Daoy (cell line): ENCODE measurements at regions not wholly inside any gene's neighbourhood (a gene's known extent, or its start where the extent isn't known, plus 50 kb on each side); places are given as distances from the start of the nearest gene placed in this dataset.
"Not testable (repeated sequence)": the region's sequence is repeated elsewhere in the genome, so short reads cannot be mapped to it uniquely, and the experiment has no call there.

Experiments used
- DNase-seq: peaks from one replicate; pipeline ENCODE4 v3.0.0-alpha.2; 2015; ENCODE audit warnings: low read depth

GRCh38 chr2:4915357-4915756 lies 776.8 kb upstream of the SOX11 start:
- no peak for DNase-seq

- DNase-seq: no peak
Observed at GRCh38 chr2:4916094-4916493, 776.1 kb upstream of the SOX11 start.

GRCh38 chr2:4930704-4931103 lies 761.5 kb upstream of the SOX11 start:
- no peak for DNase-seq

- no peak for DNase-seq
Observed at GRCh38 chr2:4931721-4932365, 760.3 kb upstream of the SOX11 start.

GRCh38 chr2:4935291-4935690 lies 756.9 kb upstream of the SOX11 start:
- not testable (repeated sequence) for DNase-seq

- no peak for DNase-seq
Observed at GRCh38 chr2:4937550-4937949, 754.6 kb upstream of the SOX11 start.

GRCh38 chr2:4938206-4938605 lies 754.0 kb upstream of the SOX11 start:
- no peak for DNase-seq

- DNase-seq: no peak
Observed at GRCh38 chr2:4942441-4942840, 749.7 kb upstream of the SOX11 start.

GRCh38 chr2:4947911-4948310 lies 744.3 kb upstream of the SOX11 start:
- DNase-seq: no peak

- no peak for DNase-seq
Observed at GRCh38 chr2:4951368-4951767, 740.8 kb upstream of the SOX11 start.

- DNase-seq: no peak
Observed at GRCh38 chr2:4959219-4959618, 733.0 kb upstream of the SOX11 start.

GRCh38 chr2:4962419-4962818 lies 729.8 kb upstream of the SOX11 start:
- DNase-seq: no peak

GRCh38 chr2:4963106-4963505 lies 729.1 kb upstream of the SOX11 start:
- no peak for DNase-seq

GRCh38 chr2:4964001-4964540 lies 728.1 kb upstream of the SOX11 start:
- no peak for DNase-seq

GRCh38 chr2:4964579-4964978 lies 727.6 kb upstream of the SOX11 start:
- no peak for DNase-seq

- no peak for DNase-seq
Observed at GRCh38 chr2:4965556-4966320, 726.4 kb upstream of the SOX11 start.

GRCh38 chr2:4967206-4967605 lies 725.0 kb upstream of the SOX11 start:
- no peak for DNase-seq

GRCh38 chr2:4972472-4972871 lies 719.7 kb upstream of the SOX11 start:
- DNase-seq: no peak

- DNase-seq: no peak
Observed at GRCh38 chr2:4973354-4973753, 718.8 kb upstream of the SOX11 start.

- DNase-seq: no peak
Observed at GRCh38 chr2:4973973-4974372, 718.2 kb upstream of the SOX11 start.

- DNase-seq: no peak
Observed at GRCh38 chr2:4976407-4976806, 715.8 kb upstream of the SOX11 start.

GRCh38 chr2:4979111-4979510 lies 713.1 kb upstream of the SOX11 start:
- DNase-seq: no peak

GRCh38 chr2:4980995-4981394 lies 711.2 kb upstream of the SOX11 start:
- DNase-seq: no peak
